Head of caudate nucleus (tissue), 42 donors: ENCODE measurements at regions not wholly inside any gene's neighbourhood (a gene's known extent, or its start where the extent isn't known, plus 50 kb on each side); places are given as distances from the start of the nearest gene placed in this dataset.
A peak's percentile ranks its signal among the peaks of the same experiment; 100 is the strongest.

ENCODE experiments used
- DNase-seq, 42 donors: peaks; one replicate each; pipeline versions ENCODE4 v3.0.0 to v3.0.0-alpha.2; 2020 to 2021; ENCODE audit warnings: mixed read lengths in 7 of 42
- intact Hi-C: fragments of 100-400 bp; cut with DNase I; formaldehyde crosslinking; loops from one replicate; pipeline ENCODE4 v1.15.0; 2022

GRCh38 chr22:22109693-22110466 lies 127.3 kb upstream of the TOP3B start:
- no peak for DNase-seq
- intact Hi-C loops = no loop called here

GRCh38 chr22:22106855-22107254 lies 124.3 kb upstream of the TOP3B start:
- DNase-seq = no peak
- intact Hi-C loops = no loop called here

GRCh38 chr22:22105364-22105763 lies 122.8 kb upstream of the TOP3B start:
- DNase-seq = no peak
- intact Hi-C loops = no loop called here

GRCh38 chr22:22103078-22103875 lies 120.7 kb upstream of the TOP3B start:
- DNase-seq = no peak
- intact Hi-C loops = no loop called here

- no peak for DNase-seq
- intact Hi-C loops = no loop called here
Observed at GRCh38 chr22:22099833-22100812, 117.5 kb upstream of the TOP3B start.

- intact Hi-C loops = no loop called here
- DNase-seq = no peak
Observed at GRCh38 chr22:22099194-22099486, 116.6 kb upstream of the TOP3B start.

- intact Hi-C loops = no loop called here
- DNase-seq = no peak
Observed at GRCh38 chr22:22098457-22099193, 116.0 kb upstream of the TOP3B start.

- DNase-seq = no peak
- intact Hi-C loops = no loop called here
Observed at GRCh38 chr22:22097727-22098228, 115.2 kb upstream of the TOP3B start.

GRCh38 chr22:22094921-22095320 lies 112.3 kb upstream of the TOP3B start:
- intact Hi-C loops = no loop called here
- no peak for DNase-seq

- no peak for DNase-seq
- intact Hi-C loops = no loop called here
Observed at GRCh38 chr22:22094514-22094913, 111.9 kb upstream of the TOP3B start.

GRCh38 chr22:22093743-22094142 lies 111.2 kb upstream of the TOP3B start:
- DNase-seq = no peak
- intact Hi-C loops = no loop called here

- intact Hi-C loops = no loop called here
- DNase-seq = no peak
Observed at GRCh38 chr22:22092974-22093373, 110.4 kb upstream of the TOP3B start.

- intact Hi-C loops = no loop called here
- DNase-seq = no peak
Observed at GRCh38 chr22:22092101-22092500, 109.5 kb upstream of the TOP3B start.

GRCh38 chr22:22091400-22091878 lies 108.9 kb upstream of the TOP3B start:
- intact Hi-C loops = no loop called here
- DNase-seq = peak in 1 of 42 donors; percentile 27

GRCh38 chr22:22090650-22091399 lies 108.2 kb upstream of the TOP3B start:
- peak in 1 of 42 donors; percentile 29 for DNase-seq
- intact Hi-C loops = no loop called here

GRCh38 chr22:22089459-22090308 lies 107.1 kb upstream of the TOP3B start:
- intact Hi-C loops = no loop called here
- DNase-seq = peak in 1 of 42 donors; percentile 10
